Thoracic aorta (tissue), 2 donors: ENCODE measurements at regions not wholly inside any gene's neighbourhood (a gene's known extent, or its start where the extent isn't known, plus 50 kb on each side); places are given as distances from the start of the nearest gene placed in this dataset.

Source experiments
- ATAC-seq: fragments of 150-250 bp; one replicate; pipeline ENCODE4 v1.8.0; 2017; ENCODE audit warnings: low read depth; ENCODE audit not compliant: insufficient number of reproducible peaks, low FRiP score
- DNase-seq: peaks from one replicate; pipeline ENCODE4 v3.0.0-alpha.2; 2020; ENCODE audit warnings: low spot score
- H3K27ac ChIP-seq, 2 donors: fragments of 200-600 bp; sonication (generic); 1 replicate in 1 of 2; 2 replicates in 1 of 2; pipeline ENCODE4 v1.5.1; 2016; ENCODE audit warnings: mild to moderate bottlenecking in 2 of 2, moderate library complexity in 2 of 2
- H3K27me3 ChIP-seq: fragments of 200-600 bp; sonication (generic); replicated peaks from 2 replicates; pipeline ENCODE4 v1.6.0; 2016; ENCODE audit warnings: mild to moderate bottlenecking; ENCODE audit not compliant: insufficient read depth
- H3K36me3 ChIP-seq: fragments of 200-600 bp; sonication (generic); one replicate; pipeline ENCODE4 v1.5.1; 2016
- H3K4me1 ChIP-seq, 2 donors: fragments of 200-600 bp; sonication (generic); 1 replicate in 1 of 2; 2 replicates in 1 of 2; pipeline versions ENCODE4 v1.5.1 to v1.6.0; 2016; ENCODE audit warnings: low read depth in 2 of 2, mild to moderate bottlenecking in 1 of 2; ENCODE audit not compliant: control insufficient read depth in 1 of 2
- H3K4me3 ChIP-seq: fragments of 200-600 bp; sonication (generic); 2 replicates; pipeline ENCODE4 v1.5.1; 2016; ENCODE audit warnings: mild to moderate bottlenecking
- H3K9me3 ChIP-seq: fragments of 200-600 bp; sonication (generic); 2 replicates; pipeline ENCODE4 v1.5.1; 2016
- CTCF ChIP-seq: fragments of 200-600 bp; sonication (generic); IDR thresholded peaks from one replicate; pipeline ENCODE4 v1.5.1; 2019; ENCODE audit warnings: antibody characterized with exemption

GRCh38 chr16:65441501-65441900 lies 319.6 kb upstream of the CDH11 start:
- Histone ChIP-seq H3K4me1 (no peaks in the 10 kb centered on the region), H3K36me3 (no peaks in the 10 kb centered on the region), H3K4me3 (no peak overlapping the region), H3K9me3 (no peaks in the 10 kb centered on the region), H3K27ac (no peak overlapping the region), H3K27me3 (no peaks in the 10 kb centered on the region)
- ATAC-seq (no peak), DNase-seq (no peak)
- TF ChIP-seq CTCF = no peak

GRCh38 chr16:65429504-65430181 lies 307.8 kb upstream of the CDH11 start:
- H3K36me3 ChIP-seq = no peaks in the 10 kb centered on the region
- DNase-seq = no peak
- no peak overlapping the region for H3K4me3 ChIP-seq
- ATAC-seq = no peak
- no peak overlapping the region for H3K27ac ChIP-seq
- H3K27me3 ChIP-seq = no peaks in the 10 kb centered on the region
- no peaks in the 10 kb centered on the region for H3K9me3 ChIP-seq
- H3K4me1 ChIP-seq = no peaks in the 10 kb centered on the region
- TF ChIP-seq CTCF = no peak

GRCh38 chr16:65426484-65426883 lies 304.6 kb upstream of the CDH11 start:
- TF ChIP-seq CTCF = no peak
- ATAC-seq (no peak), DNase-seq (no peak)
- no peaks in the 10 kb centered on the region for H3K4me1 ChIP-seq
- no peak overlapping the region for H3K4me3 ChIP-seq
- H3K36me3 ChIP-seq = no peaks in the 10 kb centered on the region
- H3K9me3 ChIP-seq = no peaks in the 10 kb centered on the region
- H3K27me3 ChIP-seq = no peaks in the 10 kb centered on the region
- no peak overlapping the region for H3K27ac ChIP-seq

GRCh38 chr16:65422934-65423333 lies 301.1 kb upstream of the CDH11 start:
- Histone ChIP-seq H3K36me3 (no peaks in the 10 kb centered on the region), H3K27ac (no peak overlapping the region), H3K4me1 (no peaks in the 10 kb centered on the region), H3K27me3 (no peaks in the 10 kb centered on the region), H3K9me3 (peaks cover 3% of the 10 kb centered on the region), H3K4me3 (no peak overlapping the region)
- no peak for DNase-seq
- ATAC-seq = no peak
- no peak for TF ChIP-seq CTCF

- Histone ChIP-seq H3K9me3 (peaks cover 3% of the 10 kb centered on the region), H3K27ac (no peak overlapping the region), H3K36me3 (no peaks in the 10 kb centered on the region), H3K27me3 (no peaks in the 10 kb centered on the region), H3K4me1 (no peaks in the 10 kb centered on the region), H3K4me3 (no peak overlapping the region)
- no peak for TF ChIP-seq CTCF
- DNase-seq = no peak
- no peak for ATAC-seq
Measured at GRCh38 chr16:65421596-65421995, 299.7 kb upstream of the CDH11 start.
